OCI-LY3 (cell line): ENCODE measurements at regions not wholly inside any gene's neighbourhood (a gene's known extent, or its start where the extent isn't known, plus 50 kb on each side); places are given as distances from the start of the nearest gene placed in this dataset.

Experiments used
- H2AFZ ChIP-seq: fragments of 200-600, 300-600 bp; shearing (Covaris generic); 2 replicates; pipeline ENCODE4 v1.6.0; 2014; ENCODE audit warnings: antibody characterized with exemption, low read depth, low read length
- H3K27ac ChIP-seq: fragments of 200-600, 300-600 bp; sonication (generic); 2 replicates; pipeline ENCODE4 v1.5.1; 2014; ENCODE audit warnings: mild to moderate bottlenecking, low read length, moderate library complexity, mixed read lengths
- H3K27me3 ChIP-seq: fragments of 200-600, 300-600 bp; sonication (generic); 2 replicates; pipeline ENCODE4 v1.6.1; 2014; ENCODE audit warnings: low read depth, low read length, mixed read lengths
- H3K36me3 ChIP-seq: fragments of 200-600, 300-600 bp; sonication (generic); replicated peaks from 2 replicates; pipeline ENCODE3; 2014; ENCODE audit warnings: low read depth, low read length, mixed read lengths
- H3K4me1 ChIP-seq: fragments of 300-600, 200-600 bp; sonication (generic); 2 replicates; pipeline ENCODE4 v1.6.1; 2014; ENCODE audit warnings: low read length, mixed read lengths
- H3K4me2 ChIP-seq: fragments of 200-600, 300-600 bp; sonication (generic); 2 replicates; pipeline ENCODE4 v1.6.1; 2014; ENCODE audit warnings: low read length, mixed read lengths
- H3K4me3 ChIP-seq: fragments of 300-600, 200-600 bp; sonication (generic); 2 replicates; pipeline ENCODE4 v1.5.1; 2014; ENCODE audit warnings: antibody characterized with exemption, mild to moderate bottlenecking, low read length, moderate library complexity
- H3K79me2 ChIP-seq: fragments of 300-600, 200-600 bp; shearing (Covaris generic); 2 replicates; pipeline ENCODE4 v1.6.1; 2014; ENCODE audit warnings: mild to moderate bottlenecking, low read length, mixed read lengths
- H3K9ac ChIP-seq: fragments of 300-600, 200-600 bp; shearing (Covaris generic); 2 replicates; pipeline ENCODE4 v1.6.0; 2014; ENCODE audit warnings: mild to moderate bottlenecking, low read length, moderate library complexity
- H3K9me3 ChIP-seq: fragments of 200-600, 300-600 bp; shearing (Covaris generic); 2 replicates; pipeline ENCODE4 v1.6.1; 2014; ENCODE audit warnings: low read length, mixed read lengths; ENCODE audit not compliant: insufficient read depth
- H4K20me1 ChIP-seq: fragments of 200-600, 300-600 bp; sonication (generic); 2 replicates; pipeline ENCODE4 v1.6.1; 2016; ENCODE audit warnings: low read length, mixed read lengths; ENCODE audit not compliant: insufficient read depth
- EZH2phosphoT487 ChIP-seq: fragments of 200-600 bp; shearing (Covaris generic); IDR thresholded peaks from 2 replicates; pipeline ENCODE4 v1.6.1; 2018; ENCODE audit warnings: antibody characterized with exemption, mixed run types, low read depth
- TF ChIP-seq, protein P1 (sequence below): fragments of 200-600, 300-600 bp; sonication (generic); IDR thresholded peaks from 2 replicates; pipeline ENCODE4 v1.5.1; 2014; ENCODE audit warnings: antibody characterized with exemption, low read length, low read depth

DNA sequence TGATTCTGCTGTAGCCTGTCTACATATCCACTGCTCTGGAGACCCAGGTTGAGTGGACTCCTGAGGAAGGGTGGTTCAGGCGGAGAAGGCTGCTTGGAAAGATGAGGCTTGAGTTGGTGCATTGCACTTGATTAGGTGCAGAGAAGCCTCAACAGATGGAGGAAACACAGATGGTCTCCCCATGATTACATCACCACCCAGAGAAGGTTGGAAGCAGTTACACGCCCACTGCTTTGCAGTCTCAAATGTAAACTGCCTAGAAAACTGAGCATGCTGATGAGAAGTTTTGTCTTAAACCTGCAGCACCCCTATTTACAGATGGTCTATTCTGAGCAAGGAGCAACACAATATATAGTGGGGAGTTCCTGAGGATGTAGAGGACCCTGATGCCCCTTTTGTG is 266.6 kb downstream of the PIK3R1 start:
- Histone ChIP-seq H4K20me1 (no peaks in the 10 kb centered on the region), H3K36me3 (no peaks in the 10 kb centered on the region), H3K4me2 (no peak overlapping the region), H3K4me3 (no peak overlapping the region), H3K27me3 (no peaks in the 10 kb centered on the region), H2AFZ (no peak overlapping the region), H3K79me2 (no peaks in the 10 kb centered on the region), H3K4me1 (no peaks in the 10 kb centered on the region), H3K27ac (no peak overlapping the region), H3K9ac (no peak overlapping the region), H3K9me3 (no peaks in the 10 kb centered on the region)
- TF ChIP-seq, protein P1, sequence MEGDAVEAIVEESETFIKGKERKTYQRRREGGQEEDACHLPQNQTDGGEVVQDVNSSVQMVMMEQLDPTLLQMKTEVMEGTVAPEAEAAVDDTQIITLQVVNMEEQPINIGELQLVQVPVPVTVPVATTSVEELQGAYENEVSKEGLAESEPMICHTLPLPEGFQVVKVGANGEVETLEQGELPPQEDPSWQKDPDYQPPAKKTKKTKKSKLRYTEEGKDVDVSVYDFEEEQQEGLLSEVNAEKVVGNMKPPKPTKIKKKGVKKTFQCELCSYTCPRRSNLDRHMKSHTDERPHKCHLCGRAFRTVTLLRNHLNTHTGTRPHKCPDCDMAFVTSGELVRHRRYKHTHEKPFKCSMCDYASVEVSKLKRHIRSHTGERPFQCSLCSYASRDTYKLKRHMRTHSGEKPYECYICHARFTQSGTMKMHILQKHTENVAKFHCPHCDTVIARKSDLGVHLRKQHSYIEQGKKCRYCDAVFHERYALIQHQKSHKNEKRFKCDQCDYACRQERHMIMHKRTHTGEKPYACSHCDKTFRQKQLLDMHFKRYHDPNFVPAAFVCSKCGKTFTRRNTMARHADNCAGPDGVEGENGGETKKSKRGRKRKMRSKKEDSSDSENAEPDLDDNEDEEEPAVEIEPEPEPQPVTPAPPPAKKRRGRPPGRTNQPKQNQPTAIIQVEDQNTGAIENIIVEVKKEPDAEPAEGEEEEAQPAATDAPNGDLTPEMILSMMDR, result no peak
- no peak for TF ChIP-seq EZH2phosphoT487

DNA sequence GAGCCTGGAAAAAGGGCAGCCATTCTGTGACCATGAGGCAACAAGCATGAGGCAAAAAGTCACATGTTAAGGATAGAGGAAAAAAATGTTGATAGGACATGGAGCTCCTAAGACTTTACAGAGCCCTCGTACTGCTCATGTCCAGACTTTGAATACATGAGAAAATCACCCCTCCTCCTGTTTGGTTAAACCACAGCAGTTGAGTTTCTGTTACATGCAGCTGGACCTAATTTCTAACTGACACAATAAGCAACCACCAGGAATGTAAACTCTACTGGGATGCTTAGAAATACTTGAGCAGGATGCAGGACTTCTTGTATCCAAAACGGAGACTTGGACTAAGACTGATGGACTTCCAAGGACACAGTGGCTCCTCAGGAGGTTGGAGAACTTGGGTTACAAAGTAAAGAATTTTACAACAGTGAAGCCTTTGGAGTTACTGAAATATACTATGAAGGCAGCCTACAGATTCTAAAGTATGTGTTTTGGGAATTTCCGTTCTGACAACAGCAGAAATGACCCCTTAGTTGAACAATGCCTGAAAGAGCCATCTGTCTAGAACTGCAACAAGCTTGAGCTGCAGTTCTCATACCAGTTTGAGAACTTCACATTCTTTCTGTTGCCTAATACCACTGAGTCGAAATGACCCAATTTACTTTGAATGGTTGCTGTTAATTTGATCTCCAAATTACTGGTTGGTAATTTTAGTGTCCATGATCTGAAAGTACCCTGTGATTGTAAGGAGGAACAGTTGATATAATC is 268.9 kb downstream of the PIK3R1 start:
- Histone ChIP-seq H3K4me3 (no peak overlapping the region), H3K9ac (no peak overlapping the region), H4K20me1 (no peaks in the 10 kb centered on the region), H3K79me2 (no peaks in the 10 kb centered on the region), H3K36me3 (no peaks in the 10 kb centered on the region), H3K4me1 (no peaks in the 10 kb centered on the region), H3K9me3 (no peaks in the 10 kb centered on the region), H2AFZ (no peak overlapping the region), H3K4me2 (no peak overlapping the region), H3K27ac (no peak overlapping the region), H3K27me3 (no peaks in the 10 kb centered on the region)
- TF ChIP-seq, protein P1, result no peak
- TF ChIP-seq EZH2phosphoT487, result no peak

DNA sequence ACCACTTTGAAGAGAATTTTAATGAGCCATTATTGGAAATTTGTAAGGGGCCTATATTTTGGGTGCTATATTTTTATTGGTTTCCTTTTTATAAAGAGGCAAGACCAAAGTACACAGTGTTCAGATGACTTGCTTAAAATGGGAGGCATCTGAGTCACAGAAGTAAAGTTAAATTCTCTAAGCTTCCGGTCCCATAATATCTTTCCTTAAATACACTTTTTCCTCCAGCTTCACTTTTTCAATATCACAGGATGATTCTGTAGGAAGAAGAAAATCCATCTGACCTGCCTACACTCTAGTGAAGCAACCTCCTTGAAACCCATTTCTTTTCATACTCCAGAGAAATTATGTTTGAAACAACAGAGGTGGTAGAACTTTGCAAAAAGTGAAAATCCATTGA is 274.0 kb downstream of the PIK3R1 start:
- TF ChIP-seq, protein P1, result no peak
- TF ChIP-seq EZH2phosphoT487, result no peak
- Histone ChIP-seq H3K9ac (no peak overlapping the region), H4K20me1 (no peaks in the 10 kb centered on the region), H3K4me2 (no peak overlapping the region), H3K27ac (no peak overlapping the region), H3K36me3 (no peaks in the 10 kb centered on the region), H3K27me3 (no peaks in the 10 kb centered on the region), H3K9me3 (no peaks in the 10 kb centered on the region), H3K79me2 (no peaks in the 10 kb centered on the region), H3K4me3 (no peak overlapping the region), H2AFZ (no peak overlapping the region), H3K4me1 (no peaks in the 10 kb centered on the region)

DNA sequence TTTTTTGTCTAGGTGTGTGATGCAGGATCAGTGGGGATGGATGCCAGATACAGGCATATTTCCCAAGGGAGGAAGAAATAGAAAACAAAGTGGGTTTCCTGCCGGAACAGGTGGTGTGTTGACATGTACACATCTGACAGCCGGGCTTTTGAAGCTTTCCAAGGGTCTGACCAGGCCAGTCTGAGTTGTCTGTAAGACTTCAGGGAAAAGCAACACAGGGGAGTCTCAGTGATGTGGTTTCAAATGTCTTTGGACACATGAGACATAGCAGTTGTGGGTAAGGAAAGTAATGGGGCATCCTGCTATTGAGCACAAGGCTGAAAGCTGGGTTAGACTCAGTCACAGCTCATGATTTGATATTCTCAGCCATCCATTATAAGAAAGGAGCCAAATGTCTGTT is 274.9 kb downstream of the PIK3R1 start:
- no peaks in the 10 kb centered on the region for H3K36me3 ChIP-seq
- no peaks in the 10 kb centered on the region for H3K4me1 ChIP-seq
- no peaks in the 10 kb centered on the region for H3K79me2 ChIP-seq
- no peak overlapping the region for H2AFZ ChIP-seq
- H3K9me3 ChIP-seq, result no peaks in the 10 kb centered on the region
- no peak overlapping the region for H3K4me3 ChIP-seq
- no peak overlapping the region for H3K4me2 ChIP-seq
- no peak for TF ChIP-seq EZH2phosphoT487
- TF ChIP-seq, protein P1, result no peak
- H3K27ac ChIP-seq, result no peak overlapping the region
- no peak overlapping the region for H3K9ac ChIP-seq
- H3K27me3 ChIP-seq, result no peaks in the 10 kb centered on the region
- no peaks in the 10 kb centered on the region for H4K20me1 ChIP-seq
